Neuronal stem cell (in vitro differentiated cells): ENCODE measurements at regions not wholly inside any gene's neighbourhood (a gene's known extent, or its start where the extent isn't known, plus 50 kb on each side); places are given as distances from the start of the nearest gene placed in this dataset. TPM values are rescaled to one million over a fixed set of nuclear protein-coding genes. Genes with fewer than 3 reads are reported as not detected.

ENCODE experiments used
- DNase-seq: peaks from one replicate; pipeline ENCODE4 v3.0.0-alpha.2; 2013; ENCODE audit warnings: low spot score
- H2AFZ ChIP-seq: one replicate; pipeline ENCODE4 v1.6.1; 2013; ENCODE audit warnings: mild to moderate bottlenecking, low read length, inconsistent platforms
- H2AK5ac ChIP-seq: 2 replicates; pipeline ENCODE4 v1.6.1; 2013; ENCODE audit warnings: low read depth, mild to moderate bottlenecking, inconsistent platforms, low read length, moderate library complexity, mixed read lengths
- H2BK120ac ChIP-seq: 2 replicates; pipeline ENCODE4 v1.6.1; 2013; ENCODE audit warnings: low read depth, mild to moderate bottlenecking, inconsistent platforms, low read length, moderate library complexity, mixed read lengths
- H2BK12ac ChIP-seq: one replicate; pipeline ENCODE4 v1.6.1; 2013; ENCODE audit warnings: low read length, inconsistent platforms
- H2BK15ac ChIP-seq: 2 replicates; pipeline ENCODE4 v1.6.1; 2013; ENCODE audit warnings: mild to moderate bottlenecking, low read length, inconsistent platforms, mixed read lengths
- H2BK5ac ChIP-seq: one replicate; pipeline ENCODE4 v1.6.1; 2013; ENCODE audit warnings: inconsistent platforms, mild to moderate bottlenecking, low read length, moderate library complexity
- H3K14ac ChIP-seq: one replicate; pipeline ENCODE4 v1.6.1; 2013; ENCODE audit warnings: low read length, inconsistent platforms
- H3K18ac ChIP-seq: 2 replicates; pipeline ENCODE4 v1.6.1; 2013; ENCODE audit warnings: low read length, inconsistent platforms
- H3K23ac ChIP-seq: 2 replicates; pipeline ENCODE4 v1.6.1; 2013; ENCODE audit warnings: low read depth, mild to moderate bottlenecking, mixed read lengths, low read length, inconsistent platforms; ENCODE audit not compliant: poor library complexity
- H3K27ac ChIP-seq: replicated peaks from 3 replicates; pipeline ENCODE4 v1.5.1; 2013; ENCODE audit warnings: low read length, inconsistent platforms
- H3K27me3 ChIP-seq, 3 experiments: 2 replicates each; pipeline ENCODE4 v1.6.1; 2013; ENCODE audit warnings: low read length in 3 of 3, mild to moderate bottlenecking in 2 of 3, inconsistent platforms in 1 of 3, low read depth in 1 of 3, mixed read lengths in 1 of 3, moderate library complexity in 1 of 3; ENCODE audit not compliant: control insufficient read depth in 3 of 3, insufficient read depth in 3 of 3
- H3K36me3 ChIP-seq, 2 donors: replicated peaks in 1 of 2; 2 replicates each; pipeline ENCODE4 v1.6.1; 2013; ENCODE audit warnings: low read length in 2 of 2; ENCODE audit not compliant: control insufficient read depth in 2 of 2, insufficient read depth in 2 of 2
- H3K4ac ChIP-seq: 2 replicates; pipeline ENCODE4 v1.6.1; 2013; ENCODE audit warnings: inconsistent platforms, mild to moderate bottlenecking, low read length, moderate library complexity
- H3K4me1 ChIP-seq, 2 donors: 1 replicate in 1 of 2; 2 replicates in 1 of 2; pipeline ENCODE4 v1.6.1; 2013; ENCODE audit warnings: low read length in 2 of 2, low read depth in 1 of 2; ENCODE audit not compliant: control insufficient read depth in 2 of 2, insufficient read depth in 1 of 2
- H3K4me2 ChIP-seq: one replicate; pipeline ENCODE4 v1.6.1; 2013; ENCODE audit warnings: mild to moderate bottlenecking, low read length, inconsistent platforms; ENCODE audit not compliant: insufficient read depth, poor library complexity, severe bottlenecking
- H3K4me3 ChIP-seq, 2 donors: 2 replicates each; pipeline ENCODE4 v1.5.1; 2013; ENCODE audit warnings: low read length in 2 of 2, mild to moderate bottlenecking in 2 of 2, inconsistent platforms in 1 of 2, moderate library complexity in 1 of 2
- H3K79me1 ChIP-seq: one replicate; pipeline ENCODE4 v1.6.1; 2013; ENCODE audit warnings: low read depth, mild to moderate bottlenecking, inconsistent platforms, low read length, moderate library complexity
- H3K9ac ChIP-seq: one replicate; pipeline ENCODE4 v1.6.1; 2013; ENCODE audit warnings: mild to moderate bottlenecking, low read depth, low read length, inconsistent platforms; ENCODE audit not compliant: poor library complexity
- H3K9me3 ChIP-seq, 2 donors: replicated peaks in 1 of 2; 2 replicates each; pipeline versions ENCODE3 to v1.6.1; 2013; ENCODE audit warnings: low read length in 2 of 2, mild to moderate bottlenecking in 2 of 2, inconsistent platforms in 1 of 2, low read depth in 1 of 2, mixed read lengths in 1 of 2, moderate library complexity in 1 of 2; ENCODE audit not compliant: control insufficient read depth in 2 of 2, insufficient read depth in 1 of 2
- H4K8ac ChIP-seq: one replicate; pipeline ENCODE4 v1.6.1; 2013; ENCODE audit warnings: low read depth, mild to moderate bottlenecking, inconsistent platforms, low read length, moderate library complexity
- H4K91ac ChIP-seq: one replicate; pipeline ENCODE4 v1.6.1; 2013; ENCODE audit warnings: low read length, low read depth, mild to moderate bottlenecking, inconsistent platforms; ENCODE audit not compliant: poor library complexity
- WGBS, 2 donors: extraction: QIAGEN DNeasy Blood & Tissue Kit; methylation state at CpG; one replicate each; pipeline ENCODE4 v1.1.7; 2013; ENCODE audit warnings: missing lambda C conversion rate in 2 of 2, mixed read lengths in 1 of 2; ENCODE audit not compliant: insufficient read length in 2 of 2, insufficient replicate concordance in 1 of 2; ENCODE audit errors: extremely low coverage in 2 of 2; 5-methylcytosine and 5-hydroxymethylcytosine counted together
- small RNA-seq: library from polyadenylated mRNA; stranded (forward); fragments of <200 nt; extraction: miRNeasy Mini kit (QIAGEN cat#:217004); gene quantifications from one replicate; pipeline ENCODE3, GENCODE V24; 2013; ENCODE audit not compliant: insufficient read depth

GRCh38 chr3:78529601-78530000 is 1238.2 kb downstream of the ROBO1 start:
- no peak overlapping the region for H4K91ac ChIP-seq
- no peak overlapping the region for H3K4me2 ChIP-seq
- no peaks in the 10 kb centered on the region for H3K36me3 ChIP-seq
- no peak for DNase-seq
- H2BK12ac ChIP-seq, result no peak overlapping the region
- H3K23ac ChIP-seq, result no peak overlapping the region
- H4K8ac ChIP-seq, result no peak overlapping the region
- no peak overlapping the region for H3K27ac ChIP-seq
- H3K9ac ChIP-seq, result no peak overlapping the region
- no peaks in the 10 kb centered on the region for H3K9me3 ChIP-seq
- H3K27me3 ChIP-seq, result no peaks in the 10 kb centered on the region
- H3K79me1 ChIP-seq, result no peaks in the 10 kb centered on the region
- H2BK5ac ChIP-seq, result no peak overlapping the region
- no peaks in the 10 kb centered on the region for H3K4me1 ChIP-seq
- no CpG with 5 or more reads among the region's 3 CpGs for WGBS, 2 donors
- H3K4ac ChIP-seq, result no peak overlapping the region
- H2AK5ac ChIP-seq, result no peak overlapping the region
- H2BK120ac ChIP-seq, result no peak overlapping the region
- no peak overlapping the region for H3K18ac ChIP-seq
- H2BK15ac ChIP-seq, result no peak overlapping the region
- H3K4me3 ChIP-seq, result no peak overlapping the region
- no peak overlapping the region for H3K14ac ChIP-seq
- H2AFZ ChIP-seq, result no peak overlapping the region

- H2BK12ac ChIP-seq, result no peak overlapping the region
- H2BK120ac ChIP-seq, result no peak overlapping the region
- no peaks in the 10 kb centered on the region for H3K9me3 ChIP-seq
- no peak overlapping the region for H3K27ac ChIP-seq
- no peaks in the 10 kb centered on the region for H3K27me3 ChIP-seq
- H3K36me3 ChIP-seq, result no peaks in the 10 kb centered on the region
- H2AK5ac ChIP-seq, result no peak overlapping the region
- no peak overlapping the region for H3K23ac ChIP-seq
- DNase-seq, result no peak
- H3K14ac ChIP-seq, result no peak overlapping the region
- H3K4me1 ChIP-seq, result no peaks in the 10 kb centered on the region
- H3K4me3 ChIP-seq, result no peak overlapping the region
- no peak overlapping the region for H4K8ac ChIP-seq
- no peak overlapping the region for H3K9ac ChIP-seq
- H2BK5ac ChIP-seq, result no peak overlapping the region
- no peak overlapping the region for H2AFZ ChIP-seq
- no peak overlapping the region for H2BK15ac ChIP-seq
- H3K18ac ChIP-seq, result no peak overlapping the region
- no peak overlapping the region for H3K4ac ChIP-seq
- H3K4me2 ChIP-seq, result no peak overlapping the region
- H3K79me1 ChIP-seq, result no peaks in the 10 kb centered on the region
- H4K91ac ChIP-seq, result no peak overlapping the region
- WGBS, 2 donors, result no CpG with 5 or more reads among the region's 2 CpGs
Observed at GRCh38 chr3:78540485-78540884, 1227.3 kb downstream of the ROBO1 start.

- Histone ChIP-seq H3K9me3 (no peaks in the 10 kb centered on the region), H2AK5ac (no peak overlapping the region), H4K91ac (no peak overlapping the region), H3K9ac (no peak overlapping the region), H2BK12ac (no peak overlapping the region), H2BK15ac (no peak overlapping the region), H2AFZ (no peak overlapping the region), H3K79me1 (no peaks in the 10 kb centered on the region), H3K4ac (no peak overlapping the region), H3K36me3 (no peaks in the 10 kb centered on the region), H2BK5ac (no peak overlapping the region), H3K4me1 (no peaks in the 10 kb centered on the region), H3K27ac (no peak overlapping the region), H3K18ac (no peak overlapping the region), H2BK120ac (no peak overlapping the region), H3K4me3 (no peak overlapping the region), H3K4me2 (no peak overlapping the region), H3K27me3 (no peaks in the 10 kb centered on the region), H3K14ac (no peak overlapping the region), H4K8ac (no peak overlapping the region), H3K23ac (no peak overlapping the region)
- WGBS, 2 donors, result no CpG with 5 or more reads among the region's 2 CpGs
- no peak for DNase-seq
Observed at GRCh38 chr3:78545827-78546226, 1222.0 kb downstream of the ROBO1 start.

Small RNAs in the stretch of these regions (small RNA-seq; reads per million reads assigned to genes)
- gene RN7SKP61, result not detected
- not detected for gene RN7SL647P
- not detected for gene RNU6-217P
